Hepatocyte (in vitro differentiated cells): ENCODE measurements at regions not wholly inside any gene's neighbourhood (a gene's known extent, or its start where the extent isn't known, plus 50 kb on each side); places are given as distances from the start of the nearest gene placed in this dataset.

ENCODE experiments used
- DNase-seq: peaks from one replicate; pipeline ENCODE4 v3.0.0-alpha.2; 2016; ENCODE audit warnings: low spot score
- H2AFZ ChIP-seq: fragments of 200-600 bp; sonication (generic); 2 replicates; pipeline ENCODE4 v1.6.0; 2016; ENCODE audit warnings: antibody characterized with exemption, mild to moderate bottlenecking
- H3K27ac ChIP-seq: fragments of 200-600 bp; sonication (generic); 2 replicates; pipeline ENCODE4 v1.5.1; 2016; ENCODE audit warnings: mild to moderate bottlenecking
- H3K27me3 ChIP-seq: fragments of 200-600 bp; sonication (generic); 2 replicates; pipeline ENCODE4 v1.6.1; 2016
- H3K36me3 ChIP-seq: fragments of 200-600 bp; sonication (generic); replicated peaks from 2 replicates; pipeline ENCODE4 v1.5.1; 2016; ENCODE audit warnings: low read depth; ENCODE audit not compliant: insufficient read depth
- H3K4me1 ChIP-seq: fragments of 200-600 bp; sonication (generic); 2 replicates; pipeline ENCODE4 v1.5.1; 2016; ENCODE audit warnings: mild to moderate bottlenecking, moderate library complexity; ENCODE audit not compliant: insufficient read depth
- H3K4me2 ChIP-seq: fragments of 200-600 bp; sonication (generic); 2 replicates; pipeline ENCODE4 v1.6.0; 2016
- H3K4me3 ChIP-seq: fragments of 200-600 bp; sonication (generic); 2 replicates; pipeline ENCODE4 v1.5.1; 2016; ENCODE audit warnings: mild to moderate bottlenecking
- H3K79me2 ChIP-seq: fragments of 200-600 bp; sonication (generic); 2 replicates; pipeline ENCODE4 v1.6.0; 2017; ENCODE audit warnings: mild to moderate bottlenecking
- H3K9me2 ChIP-seq: fragments of 200-600 bp; sonication (generic); replicated peaks from 2 replicates; pipeline ENCODE4 v1.6.0; 2017; ENCODE audit warnings: mild to moderate bottlenecking; ENCODE audit not compliant: insufficient read depth
- H3K9me3 ChIP-seq: fragments of 200-600 bp; sonication (generic); 2 replicates; pipeline ENCODE4 v1.5.1; 2016; ENCODE audit warnings: low read depth, mild to moderate bottlenecking
- H4K20me1 ChIP-seq: fragments of 200-600 bp; sonication (generic); 2 replicates; pipeline ENCODE4 v1.6.0; 2016; ENCODE audit warnings: mild to moderate bottlenecking; ENCODE audit not compliant: insufficient read depth, poor library complexity, severe bottlenecking
- CTCF ChIP-seq: fragments of 200-600 bp; sonication (generic); IDR thresholded peaks from 2 replicates; pipeline ENCODE4 v1.5.1; 2016; ENCODE audit warnings: antibody characterized with exemption, mild to moderate bottlenecking; ENCODE audit not compliant: poor library complexity
- EZH2 ChIP-seq: fragments of 200-600 bp; sonication (generic); IDR thresholded peaks from 2 replicates; pipeline ENCODE4 v1.6.1; 2016; ENCODE audit warnings: antibody characterized with exemption, mild to moderate bottlenecking, borderline replicate concordance
- EZH2phosphoT487 ChIP-seq: fragments of 200-600 bp; sonication (generic); IDR thresholded peaks from one replicate; pipeline ENCODE4 v1.6.1; 2018; ENCODE audit warnings: antibody characterized with exemption, mild to moderate bottlenecking, low read depth, moderate library complexity; ENCODE audit not compliant: unreplicated experiment, severe bottlenecking
- WGBS: methylation state at CpG from one replicate; pipeline ENCODE4 v1.1.6; 2016; ENCODE audit warnings: low lambda C conversion rate; ENCODE audit errors: missing lambda C conversion rate; 5-methylcytosine and 5-hydroxymethylcytosine counted together

- H2AFZ ChIP-seq: no peak overlapping the region
- H3K4me3 ChIP-seq: no peak overlapping the region
- H3K27ac ChIP-seq: no peak overlapping the region
- H4K20me1 ChIP-seq: no peaks in the 10 kb centered on the region
- no peaks in the 10 kb centered on the region for H3K79me2 ChIP-seq
- WGBS: 71% methylated on average over 2 of the region's 2 CpGs
- no peak overlapping the region for H3K4me2 ChIP-seq
- no peaks in the 10 kb centered on the region for H3K4me1 ChIP-seq
- no peaks in the 10 kb centered on the region for H3K9me2 ChIP-seq
- no peaks in the 10 kb centered on the region for H3K27me3 ChIP-seq
- H3K36me3 ChIP-seq: no peaks in the 10 kb centered on the region
- no peak for DNase-seq
- TF ChIP-seq EZH2phosphoT487 (no peak), CTCF (no peak), EZH2 (no peak)
- no peaks in the 10 kb centered on the region for H3K9me3 ChIP-seq
These were observed 186.9 kb downstream of the SETD4 start for GRCh38 chr21:35873441-35873840.

- no peak overlapping the region for H3K27ac ChIP-seq
- H3K9me3 ChIP-seq: no peaks in the 10 kb centered on the region
- TF ChIP-seq EZH2: no peak
- no peaks in the 10 kb centered on the region for H3K4me1 ChIP-seq
- no peaks in the 10 kb centered on the region for H4K20me1 ChIP-seq
- H3K4me3 ChIP-seq: no peak overlapping the region
- H3K9me2 ChIP-seq: no peaks in the 10 kb centered on the region
- H3K36me3 ChIP-seq: no peaks in the 10 kb centered on the region
- H3K4me2 ChIP-seq: no peak overlapping the region
- no peaks in the 10 kb centered on the region for H3K79me2 ChIP-seq
- DNase-seq: no peak
- H2AFZ ChIP-seq: no peak overlapping the region
- no peaks in the 10 kb centered on the region for H3K27me3 ChIP-seq
- WGBS: 73% methylated on average over 2 of the region's 2 CpGs
These were observed 188.4 kb downstream of the SETD4 start for GRCh38 chr21:35871906-35872305.

- H3K79me2 ChIP-seq: no peaks in the 10 kb centered on the region
- no peaks in the 10 kb centered on the region for H3K27me3 ChIP-seq
- H3K9me2 ChIP-seq: no peaks in the 10 kb centered on the region
- DNase-seq: no peak
- TF ChIP-seq EZH2 (no peak), CTCF (no peak), EZH2phosphoT487 (no peak)
- H4K20me1 ChIP-seq: no peaks in the 10 kb centered on the region
- H3K4me2 ChIP-seq: no peak overlapping the region
- no peaks in the 10 kb centered on the region for H3K9me3 ChIP-seq
- H3K4me1 ChIP-seq: no peaks in the 10 kb centered on the region
- H3K4me3 ChIP-seq: no peak overlapping the region
- H3K27ac ChIP-seq: no peak overlapping the region
- H3K36me3 ChIP-seq: no peaks in the 10 kb centered on the region
- no peak overlapping the region for H2AFZ ChIP-seq
These were observed 191.5 kb downstream of the SETD4 start for GRCh38 chr21:35868869-35869223.

- no peak for DNase-seq
- H3K27me3 ChIP-seq: no peaks in the 10 kb centered on the region
- H3K9me3 ChIP-seq: no peaks in the 10 kb centered on the region
These were observed 192.1 kb downstream of the SETD4 start for GRCh38 chr21:35868005-35868868.

More at GRCh38 chr21:35868005-35868868, 192.1 kb downstream of the SETD4 start:
- Histone ChIP-seq H3K4me3 (no peak overlapping the region), H3K27ac (no peak overlapping the region), H3K9me2 (no peaks in the 10 kb centered on the region), H3K36me3 (no peaks in the 10 kb centered on the region), H3K4me2 (no peak overlapping the region), H2AFZ (no peak overlapping the region), H3K4me1 (no peaks in the 10 kb centered on the region), H3K79me2 (no peaks in the 10 kb centered on the region), H4K20me1 (no peaks in the 10 kb centered on the region)
- no peak for TF ChIP-seq CTCF
- TF ChIP-seq EZH2phosphoT487: no peak
- no peak for TF ChIP-seq EZH2
- 90% methylated on average over 10 of the region's 10 CpGs for WGBS
